ENCODE measurements at regions not wholly inside any gene's neighbourhood (a gene's known extent, or its start where the extent isn't known, plus 50 kb on each side); places are given as distances from the start of the nearest gene placed in this dataset.

GRCh38 chr2:192419786-192420185 lies 225.1 kb upstream of the TMEFF2 start:
- TF ChIP-seq ZNF202 (tag by site-specific recombination; IDR thresholded peaks at IDR 0.05; ENCODE audit: borderline replicate concordance) (no peak), HOXA7 (CRISPR knock-in tag; IDR thresholded peaks at IDR 0.05; ENCODE audit: borderline replicate concordance) (no peak), ZNF785 (tag by site-specific recombination; IDR thresholded peaks at IDR 0.05) (no peak), ZNF629 (tag by site-specific recombination; IDR thresholded peaks at IDR 0.05) (no peak)
